ENCODE measurements at regions not wholly inside any gene's neighbourhood (a gene's known extent, or its start where the extent isn't known, plus 50 kb on each side); places are given as distances from the start of the nearest gene placed in this dataset.

DNA sequence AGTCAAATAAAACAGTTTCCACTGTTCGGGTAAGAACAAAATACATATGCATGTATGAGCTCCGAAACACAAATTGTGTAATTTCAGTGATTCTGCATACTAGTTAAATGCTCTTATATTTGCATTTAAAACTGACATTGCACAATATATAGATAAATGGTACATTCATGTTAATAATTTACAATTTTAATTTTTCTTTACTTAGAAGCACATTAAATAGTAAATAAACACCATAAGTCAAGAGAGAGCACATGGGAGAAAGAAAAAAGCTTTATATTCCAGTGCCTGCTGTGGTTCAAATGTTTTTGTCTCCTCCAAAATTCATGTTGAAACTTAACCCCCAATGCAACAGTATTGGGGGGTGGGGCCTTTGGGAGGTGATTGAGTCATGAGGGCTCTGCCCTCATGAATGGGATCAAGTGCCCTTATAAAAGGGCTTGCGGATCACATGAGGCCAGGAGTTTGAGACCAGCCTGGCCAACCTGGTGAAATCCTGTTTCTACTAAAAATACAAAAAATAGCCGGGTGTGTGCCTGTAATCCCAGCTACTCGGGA is 322.9 kb downstream of the BCOR start:
- Mint-ChIP-seq H3K36me3 (ENCODE audit: low read depth) (no peaks in the 10 kb centered on the region), H3K27me3 (ENCODE audit: insufficient read depth) (peaks cover 2% of the 10 kb centered on the region), H3K4me1 (ENCODE audit: low read depth) (peaks cover 6% of the 10 kb centered on the region; the same call in 1 of the 2 replicates), H3K27ac (no peak overlapping the region), H3K4me3 (no peak overlapping the region), H3K9me3 (no peaks in the 10 kb centered on the region; the same call in 1 of the 2 replicates)
- no peak for DNase-seq
- TF ChIP-seq CTCF (IDR thresholded peaks at IDR 0.05) = no peak

GRCh38 chrX:39777623-39778025 is 320.1 kb downstream of the BCOR start:
- DNase-seq = no peak
- Mint-ChIP-seq H3K27me3 (ENCODE audit: insufficient read depth) (peaks cover 3% of the 10 kb centered on the region), H3K27ac (no peak overlapping the region), H3K4me1 (ENCODE audit: low read depth) (no peaks in the 10 kb centered on the region), H3K4me3 (no peak overlapping the region), H3K9me3 (no peaks in the 10 kb centered on the region; the same call in 1 of the 2 replicates), H3K36me3 (ENCODE audit: low read depth) (no peaks in the 10 kb centered on the region)
- no peak for TF ChIP-seq CTCF (IDR thresholded peaks at IDR 0.05)

GRCh38 chrX:39779952-39780783 is 317.6 kb downstream of the BCOR start:
- TF ChIP-seq CTCF (IDR thresholded peaks at IDR 0.05) = no peak
- DNase-seq = no peak
- no peaks in the 10 kb centered on the region; the same call in 1 of the 2 replicates for H3K9me3 Mint-ChIP-seq
- H3K4me3 Mint-ChIP-seq = no peak overlapping the region
- H3K4me1 Mint-ChIP-seq (ENCODE audit: low read depth) = no peaks in the 10 kb centered on the region
- peaks cover 3% of the 10 kb centered on the region for H3K27me3 Mint-ChIP-seq (ENCODE audit: insufficient read depth)
- H3K36me3 Mint-ChIP-seq (ENCODE audit: low read depth) = no peaks in the 10 kb centered on the region
- no peak overlapping the region for H3K27ac Mint-ChIP-seq

GRCh38 chrX:39782276-39782675 is 315.5 kb downstream of the BCOR start:
- TF ChIP-seq CTCF (IDR thresholded peaks at IDR 0.05) = no peak
- no peak overlapping the region for H3K27ac Mint-ChIP-seq
- peaks cover 2% of the 10 kb centered on the region; the same call in 1 of the 2 replicates for H3K27me3 Mint-ChIP-seq (ENCODE audit: insufficient read depth)
- H3K9me3 Mint-ChIP-seq = no peaks in the 10 kb centered on the region; the same call in 1 of the 2 replicates
- no peaks in the 10 kb centered on the region for H3K4me1 Mint-ChIP-seq (ENCODE audit: low read depth)
- no peak for DNase-seq
- H3K4me3 Mint-ChIP-seq = no peak overlapping the region
- no peaks in the 10 kb centered on the region for H3K36me3 Mint-ChIP-seq (ENCODE audit: low read depth)

DNA sequence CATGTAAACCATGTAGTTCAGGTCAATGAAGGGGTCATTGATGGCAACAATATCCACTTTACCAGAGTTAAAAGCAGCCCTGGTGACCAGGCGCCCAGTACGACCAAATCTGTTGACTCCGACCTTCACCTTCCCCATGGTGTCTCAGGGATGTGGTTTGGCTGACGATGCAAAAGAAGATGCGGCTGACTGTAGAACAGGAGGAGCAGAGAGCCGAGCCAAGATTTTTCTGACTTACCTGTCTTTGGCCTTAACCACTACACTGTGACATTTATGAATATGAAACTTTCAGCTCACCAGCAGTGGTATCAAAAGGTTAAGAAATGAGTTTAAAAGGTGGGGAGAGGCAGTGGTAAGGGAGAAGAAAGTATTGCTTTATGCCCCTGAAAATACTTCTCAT is 309.8 kb downstream of the BCOR start:
- Mint-ChIP-seq H3K27me3 (ENCODE audit: insufficient read depth) (no peaks in the 10 kb centered on the region; the same call in 1 of the 2 replicates), H3K4me1 (ENCODE audit: low read depth) (no peaks in the 10 kb centered on the region), H3K9me3 (no peaks in the 10 kb centered on the region), H3K36me3 (ENCODE audit: low read depth) (no peaks in the 10 kb centered on the region), H3K27ac (no peak overlapping the region), H3K4me3 (no peak overlapping the region)
- TF ChIP-seq CTCF (IDR thresholded peaks at IDR 0.05) = no peak
- DNase-seq = no peak

All from HFFc6 (cell line).